Thyroid gland (tissue), 4 donors: ENCODE measurements at regions not wholly inside any gene's neighbourhood (a gene's known extent, or its start where the extent isn't known, plus 50 kb on each side); places are given as distances from the start of the nearest gene placed in this dataset.

Source experiments
- POLR2A ChIP-seq, 2 donors: fragments of 450-650 bp; IDR thresholded peaks; one replicate each; pipeline ENCODE4 v1.6.1; 2017; ENCODE audit warnings: antibody characterized with exemption in 2 of 2, mild to moderate bottlenecking in 2 of 2, moderate library complexity in 1 of 2
- TF ChIP-seq, protein P1 (sequence below), 6 experiments: fragments of 200-600 bp in 3 of 6; fragments of 450-650 bp in 3 of 6; sonication (generic) in 3 of 6; IDR thresholded peaks; one replicate each; pipeline ENCODE4 v1.5.1; 2016 to 2019; ENCODE audit warnings: antibody characterized with exemption in 6 of 6, mild to moderate bottlenecking in 2 of 6, inconsistent platforms in 1 of 6, moderate library complexity in 1 of 6

DNA sequence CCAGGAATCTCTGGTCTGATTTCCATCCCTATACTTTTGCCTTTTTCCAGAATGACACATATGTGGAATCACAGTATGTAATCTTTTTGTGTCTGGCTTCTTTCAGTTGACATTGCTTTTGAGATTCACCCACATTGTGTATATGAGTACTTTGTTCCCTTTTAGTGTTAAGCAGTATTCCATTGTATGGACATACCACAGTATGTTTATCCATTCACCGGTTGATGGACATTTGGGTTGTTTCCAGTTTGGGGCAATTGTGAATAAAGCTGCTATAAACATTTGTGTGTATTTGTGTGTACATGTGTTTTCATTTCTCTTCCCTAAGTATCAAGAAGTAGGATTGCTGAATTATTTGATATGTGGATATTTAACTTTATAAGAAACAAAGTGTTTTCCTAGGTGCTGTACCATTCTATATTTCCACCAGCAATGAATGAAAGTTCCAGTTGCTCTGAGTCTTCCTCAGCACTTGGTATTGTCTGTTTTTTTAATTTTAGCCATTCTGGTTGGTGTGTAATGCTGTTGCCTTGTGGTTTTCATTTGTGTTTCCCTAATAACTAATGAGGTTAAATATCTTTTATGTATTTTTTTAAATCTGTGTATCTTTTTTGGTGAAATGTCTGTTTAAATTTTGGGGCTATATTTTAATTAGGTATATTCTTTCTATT, 203.5 kb upstream of the HAAO start:
- TF ChIP-seq, protein P1, sequence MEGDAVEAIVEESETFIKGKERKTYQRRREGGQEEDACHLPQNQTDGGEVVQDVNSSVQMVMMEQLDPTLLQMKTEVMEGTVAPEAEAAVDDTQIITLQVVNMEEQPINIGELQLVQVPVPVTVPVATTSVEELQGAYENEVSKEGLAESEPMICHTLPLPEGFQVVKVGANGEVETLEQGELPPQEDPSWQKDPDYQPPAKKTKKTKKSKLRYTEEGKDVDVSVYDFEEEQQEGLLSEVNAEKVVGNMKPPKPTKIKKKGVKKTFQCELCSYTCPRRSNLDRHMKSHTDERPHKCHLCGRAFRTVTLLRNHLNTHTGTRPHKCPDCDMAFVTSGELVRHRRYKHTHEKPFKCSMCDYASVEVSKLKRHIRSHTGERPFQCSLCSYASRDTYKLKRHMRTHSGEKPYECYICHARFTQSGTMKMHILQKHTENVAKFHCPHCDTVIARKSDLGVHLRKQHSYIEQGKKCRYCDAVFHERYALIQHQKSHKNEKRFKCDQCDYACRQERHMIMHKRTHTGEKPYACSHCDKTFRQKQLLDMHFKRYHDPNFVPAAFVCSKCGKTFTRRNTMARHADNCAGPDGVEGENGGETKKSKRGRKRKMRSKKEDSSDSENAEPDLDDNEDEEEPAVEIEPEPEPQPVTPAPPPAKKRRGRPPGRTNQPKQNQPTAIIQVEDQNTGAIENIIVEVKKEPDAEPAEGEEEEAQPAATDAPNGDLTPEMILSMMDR (IDR thresholded peaks at IDR 0.05), result no peak
- TF ChIP-seq POLR2A (IDR thresholded peaks at IDR 0.05), result no peak
